HG02973 (cell line): ENCODE measurements at regions not wholly inside any gene's neighbourhood (a gene's known extent, or its start where the extent isn't known, plus 50 kb on each side); places are given as distances from the start of the nearest gene placed in this dataset.
A peak's percentile ranks its signal among the peaks of the same experiment; 100 is the strongest.

Experiments
- ATAC-seq: cut with Tn5 transposase; IDR thresholded peaks from one replicate; pipeline ENCODE4 v1.9.1; 2021; ENCODE audit warnings: moderate library complexity; ENCODE audit not compliant: unreplicated experiment

- no peak for ATAC-seq
Observed at GRCh38 chr2:183283209-183283608, 159.0 kb downstream of the NUP35 start.

GRCh38 chr2:183284606-183285005 lies 160.4 kb downstream of the NUP35 start:
- no peak for ATAC-seq

DNA sequence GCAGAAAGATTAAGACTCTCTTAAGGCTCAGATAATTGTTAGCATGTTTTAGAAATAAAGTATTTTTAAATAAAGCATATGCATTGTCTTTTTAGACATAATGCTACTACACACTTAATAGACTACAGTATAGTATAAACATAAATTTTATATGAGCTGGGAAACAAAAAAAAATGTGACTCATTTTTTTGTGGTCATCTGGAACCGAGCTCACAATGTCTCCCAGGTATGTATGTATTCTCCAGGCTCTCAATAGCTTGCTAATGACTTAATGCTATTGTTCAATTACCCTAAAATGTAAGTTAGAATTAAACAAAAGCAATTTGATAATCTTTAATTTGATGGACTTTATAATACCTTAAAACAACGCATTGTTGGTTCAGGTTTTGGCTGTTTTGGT lies 167.2 kb downstream of the NUP35 start:
- ATAC-seq = no peak

DNA sequence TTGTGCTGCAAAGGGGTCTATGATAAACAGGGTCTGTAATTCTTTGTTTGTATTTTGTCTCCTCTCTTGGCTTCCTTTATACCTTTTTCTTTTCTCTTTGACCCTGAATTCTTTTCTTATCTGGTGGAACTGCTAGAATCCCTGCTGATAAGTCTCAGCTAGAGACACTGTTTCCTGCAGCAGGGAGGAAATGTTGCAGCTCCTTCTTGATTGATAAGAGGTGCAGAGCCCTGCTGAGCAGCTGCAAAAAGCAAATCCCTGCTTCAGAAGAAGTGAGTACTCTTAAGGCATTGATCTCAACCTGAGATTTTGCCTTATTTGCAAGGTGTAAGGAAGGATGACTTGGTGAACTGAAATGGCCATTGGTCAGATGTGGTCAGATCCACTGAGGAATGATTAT lies 167.8 kb downstream of the NUP35 start:
- ATAC-seq = no peak

DNA sequence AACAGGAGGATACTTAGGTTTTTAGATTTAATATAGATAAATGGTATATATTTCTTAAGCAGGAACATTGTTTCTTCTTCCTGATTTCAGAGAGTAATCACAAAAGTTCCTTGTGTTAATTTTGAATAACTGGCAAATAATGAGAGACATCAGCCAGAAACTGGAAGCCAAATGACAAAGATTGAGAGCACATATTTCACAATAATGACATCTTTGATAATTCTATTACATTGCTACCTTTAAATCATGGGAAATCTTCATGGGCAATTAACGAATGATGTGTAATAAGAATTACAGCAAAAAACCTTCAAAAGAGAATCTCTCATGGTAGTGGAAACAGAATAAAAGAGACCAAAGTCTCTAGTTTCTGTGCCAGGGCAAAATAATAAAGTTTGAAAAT lies 215.1 kb downstream of the NUP35 start:
- ATAC-seq = no peak

DNA sequence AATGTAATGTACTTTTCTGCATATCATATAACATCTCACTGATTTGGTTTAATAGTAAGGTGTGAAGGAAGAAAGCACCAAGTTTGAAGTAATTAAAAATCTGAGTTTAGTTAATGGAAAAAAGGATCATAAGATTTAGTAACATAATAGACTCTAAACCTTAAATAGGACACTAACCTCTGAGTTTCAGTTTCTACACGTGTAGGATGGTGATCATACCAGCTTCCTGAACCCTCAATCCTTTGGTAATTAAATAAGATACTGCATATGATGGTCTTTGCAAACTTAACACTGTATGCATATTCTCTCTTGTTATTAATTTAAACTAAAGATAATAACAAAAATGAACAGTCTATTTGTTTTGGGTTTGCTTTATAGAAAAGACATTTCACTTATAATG lies 216.8 kb downstream of the NUP35 start:
- ATAC-seq = no peak

DNA sequence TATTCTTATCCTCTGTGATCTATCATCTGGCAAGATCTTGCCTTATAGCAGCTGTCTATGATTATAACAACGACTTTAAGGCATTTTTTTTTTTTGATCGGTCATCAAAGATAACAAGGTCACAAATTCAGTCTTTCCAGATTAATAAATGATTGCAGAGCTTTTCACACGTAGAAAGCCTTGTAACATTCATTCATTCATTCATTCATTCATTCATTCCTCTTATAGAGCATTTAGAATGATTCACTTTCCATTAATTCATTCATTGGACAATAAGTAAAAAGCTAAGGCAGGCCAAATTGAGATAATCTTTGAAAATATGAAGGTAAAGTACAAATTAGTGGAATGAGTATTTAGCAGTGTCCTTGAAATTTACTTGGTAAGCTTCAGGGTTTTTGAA lies 223.7 kb downstream of the NUP35 start:
- peak; percentile 10 for ATAC-seq

DNA sequence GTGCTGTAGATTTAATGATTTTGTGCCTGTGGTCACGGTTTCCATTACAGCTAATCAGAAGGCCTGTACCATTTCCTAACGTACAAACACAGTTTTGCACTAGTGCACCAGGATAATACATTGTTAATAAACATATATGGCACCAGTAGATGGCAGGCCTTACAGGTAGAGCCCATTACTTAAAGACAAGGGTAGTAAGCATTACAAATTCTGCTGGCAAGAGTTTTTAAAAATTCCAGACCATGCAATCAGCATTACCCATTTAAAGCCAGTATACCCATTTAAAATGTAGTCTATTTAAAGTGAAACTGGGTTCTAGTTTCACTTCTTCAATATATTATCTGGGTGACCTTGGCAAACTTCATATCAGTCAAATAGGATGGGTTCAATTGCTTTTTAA lies 224.2 kb downstream of the NUP35 start:
- ATAC-seq = peak; percentile 63

- no peak for ATAC-seq
Observed at GRCh38 chr2:183349091-183349490, 224.8 kb downstream of the NUP35 start.

DNA sequence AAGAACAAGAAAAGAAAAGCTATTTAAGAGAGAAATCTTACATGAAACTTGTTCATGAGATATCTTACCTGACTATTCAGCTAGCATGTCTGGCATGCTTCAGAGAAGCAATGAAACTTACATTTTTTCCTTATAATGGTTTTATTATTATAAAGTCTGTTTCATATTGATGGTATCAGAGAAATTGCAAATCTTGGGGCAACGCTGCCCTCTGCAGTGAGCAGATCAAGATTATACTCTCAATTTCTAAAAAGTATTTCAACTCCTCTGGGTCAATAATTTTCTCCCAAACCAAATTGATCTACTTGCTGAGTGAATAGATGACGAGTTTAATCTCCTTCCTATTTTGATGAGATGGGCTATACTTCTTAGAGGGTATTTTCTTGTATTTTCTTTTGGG lies 235.6 kb downstream of the NUP35 start:
- no peak for ATAC-seq

GRCh38 chr2:183371545-183371944 lies 247.3 kb downstream of the NUP35 start:
- ATAC-seq = no peak

GRCh38 chr2:183375821-183376220 lies 251.6 kb downstream of the NUP35 start:
- no peak for ATAC-seq

DNA sequence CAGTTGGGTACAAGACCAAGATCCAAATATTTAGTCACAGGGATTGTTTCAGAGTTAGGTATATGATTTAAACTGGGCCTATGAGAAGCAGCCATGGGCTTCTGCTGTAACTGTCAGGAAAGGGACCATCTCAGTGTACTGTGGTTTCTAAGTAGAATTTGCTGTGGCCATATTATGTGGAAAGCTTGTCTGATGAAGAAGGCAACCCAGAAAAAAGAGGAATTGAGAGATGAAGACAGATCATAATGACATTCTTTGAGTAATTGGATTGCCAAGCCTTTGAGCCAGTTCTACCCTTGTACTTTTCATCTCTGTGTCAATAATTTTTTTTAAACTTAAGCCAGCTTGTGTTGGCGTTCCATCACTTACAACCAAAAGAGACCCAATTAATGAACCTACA lies 259.6 kb downstream of the NUP35 start:
- no peak for ATAC-seq

DNA sequence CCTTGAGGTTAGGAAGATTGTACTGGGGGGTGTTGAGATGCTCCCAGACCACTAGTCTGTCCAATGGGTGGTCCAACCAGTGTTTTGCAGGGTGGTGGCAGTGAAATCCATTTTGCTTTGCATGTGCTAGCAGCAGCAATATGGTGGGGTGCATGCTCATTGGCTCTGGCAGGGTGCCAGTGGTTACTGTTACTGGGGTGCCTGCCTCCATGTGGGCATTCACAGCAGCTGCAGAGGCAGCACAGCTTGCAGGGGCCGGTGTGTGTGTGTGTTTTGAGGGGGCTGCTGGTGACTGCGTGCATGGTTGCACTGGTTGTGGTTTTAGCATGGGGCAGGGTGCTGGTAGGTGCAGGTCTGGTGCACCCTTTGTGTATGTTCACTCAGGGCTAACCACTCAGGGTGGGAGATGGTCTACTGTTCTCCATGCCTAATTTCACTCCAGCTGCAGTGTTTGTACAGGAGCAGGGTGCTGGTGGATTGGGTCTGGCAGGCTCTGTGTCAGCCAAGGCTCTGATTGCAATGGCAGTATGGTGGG lies 265.4 kb downstream of the NUP35 start:
- ATAC-seq = no peak

GRCh38 chr2:183390109-183390508 lies 265.9 kb downstream of the NUP35 start:
- ATAC-seq = no peak

DNA sequence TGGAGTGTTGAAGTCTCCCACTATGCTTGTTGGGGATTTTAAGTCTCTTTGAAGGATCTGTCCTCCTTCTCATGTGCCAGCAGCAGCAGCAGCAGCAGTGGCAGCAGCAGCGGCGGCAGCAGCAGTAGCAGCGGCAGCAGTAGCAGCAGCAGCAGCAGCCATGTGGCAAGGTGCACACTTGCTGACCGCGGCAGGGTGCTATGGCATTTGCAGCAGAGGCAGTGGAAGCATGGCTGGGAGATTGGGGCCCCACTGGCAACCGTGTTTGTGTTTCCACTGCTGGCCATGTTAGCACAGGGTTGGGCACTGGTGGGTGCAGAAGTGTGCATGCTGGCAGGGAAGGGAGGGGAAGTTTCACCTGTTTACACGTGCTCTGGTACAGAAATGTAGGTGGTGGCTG lies 280.1 kb downstream of the NUP35 start:
- no peak for ATAC-seq

GRCh38 chr2:183408562-183408961 lies 284.3 kb downstream of the NUP35 start:
- no peak for ATAC-seq

DNA sequence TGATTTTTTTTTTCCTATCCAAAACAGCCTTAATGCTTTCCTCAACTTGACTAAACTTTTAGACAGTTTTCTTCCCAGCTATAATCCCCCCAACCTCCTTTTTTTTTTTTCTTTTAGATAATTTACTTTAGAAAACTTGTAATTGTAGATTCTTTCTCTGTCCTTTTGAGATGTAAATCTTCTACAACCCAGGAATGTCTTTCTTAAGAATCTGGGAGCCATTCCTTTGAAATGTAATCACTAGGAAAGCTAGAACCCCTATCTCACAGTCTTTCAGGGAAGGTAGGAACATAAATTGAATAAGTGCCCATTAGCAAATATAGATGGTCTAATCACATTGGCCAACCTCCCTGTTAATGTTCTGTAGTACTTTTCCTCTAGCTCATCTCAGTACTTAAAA lies 285.4 kb downstream of the NUP35 start:
- no peak for ATAC-seq

DNA sequence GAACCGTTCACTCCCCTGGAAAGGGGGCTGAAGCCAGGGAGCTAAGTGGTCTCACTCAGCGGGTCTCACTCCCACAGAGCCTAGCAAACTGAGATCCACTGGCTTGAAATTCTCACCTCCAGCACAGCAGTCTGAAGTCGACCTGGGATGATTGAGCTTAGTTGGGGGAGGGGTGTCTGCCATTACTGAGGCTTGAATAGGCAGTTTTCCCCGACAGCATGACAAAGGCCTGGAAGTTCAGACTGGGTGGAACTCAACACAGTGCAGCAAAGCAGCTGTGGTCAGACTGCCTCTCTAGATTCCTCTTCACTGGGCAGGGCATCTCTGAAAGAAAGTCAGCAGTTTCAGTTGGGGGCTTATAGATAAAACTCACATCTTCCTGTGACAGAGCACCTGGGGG lies 292.5 kb downstream of the NUP35 start:
- ATAC-seq = no peak

DNA sequence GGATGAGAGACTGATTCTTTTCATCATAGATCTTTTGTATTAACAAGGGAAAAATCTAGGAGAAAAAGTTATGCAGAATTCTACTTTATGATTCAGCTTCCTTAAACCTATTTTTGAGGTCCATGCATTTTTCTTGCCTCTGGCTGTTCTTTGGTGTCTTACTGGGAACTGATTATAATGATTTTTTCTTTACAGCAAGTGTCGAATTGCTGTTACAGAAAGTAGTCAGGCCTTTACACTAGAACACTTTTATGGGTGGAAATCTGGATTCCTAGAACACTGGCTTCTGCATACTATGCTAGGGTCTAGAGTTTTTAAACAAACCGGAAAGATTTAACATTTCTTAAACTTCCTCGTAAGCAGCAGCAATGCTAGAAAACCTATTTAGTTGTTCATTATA lies 302.6 kb downstream of the NUP35 start:
- no peak for ATAC-seq

- no peak for ATAC-seq
Observed at GRCh38 chr2:183427558-183427957, 303.3 kb downstream of the NUP35 start.

- no peak for ATAC-seq
Observed at GRCh38 chr2:183428881-183429280, 304.6 kb downstream of the NUP35 start.

- ATAC-seq = no peak
Observed at GRCh38 chr2:183438541-183438940, 314.3 kb downstream of the NUP35 start.

- ATAC-seq = no peak
Observed at GRCh38 chr2:183455056-183455455, 330.8 kb downstream of the NUP35 start.
